Liver (tissue), 8 donors: ENCODE measurements at regions not wholly inside any gene's neighbourhood (a gene's known extent, or its start where the extent isn't known, plus 50 kb on each side); places are given as distances from the start of the nearest gene placed in this dataset.

Experiments used
- DNase-seq: peaks from one replicate; pipeline ENCODE4 v3.0.0-alpha.2; 2017; ENCODE audit warnings: low spot score
- H3K27ac ChIP-seq, 2 donors: one replicate each; pipeline ENCODE4 v1.7.0; 2013; ENCODE audit warnings: inconsistent platforms in 2 of 2, low read length in 2 of 2, control low read depth in 1 of 2, low read depth in 1 of 2, mild to moderate bottlenecking in 1 of 2
- H3K27me3 ChIP-seq, 4 donors: one replicate each; pipeline versions ENCODE4 v1.6.1 to v1.7.0; 2013; ENCODE audit warnings: low read length in 3 of 4, inconsistent platforms in 1 of 4, mild to moderate bottlenecking in 1 of 4, moderate library complexity in 1 of 4; ENCODE audit not compliant: control insufficient read depth in 4 of 4, insufficient read depth in 4 of 4
- H3K36me3 ChIP-seq, 4 donors: one replicate each; pipeline versions ENCODE4 v1.6.1 to v1.7.0; 2013; ENCODE audit warnings: low read length in 3 of 4, mild to moderate bottlenecking in 3 of 4, low read depth in 1 of 4, moderate library complexity in 1 of 4; ENCODE audit not compliant: control insufficient read depth in 4 of 4, insufficient read depth in 3 of 4
- H3K4me1 ChIP-seq, 4 donors: one replicate each; pipeline versions ENCODE4 v1.6.1 to v1.7.0; 2013; ENCODE audit warnings: low read length in 3 of 4, mild to moderate bottlenecking in 3 of 4, moderate library complexity in 1 of 4; ENCODE audit not compliant: control insufficient read depth in 4 of 4, insufficient read depth in 4 of 4
- H3K4me3 ChIP-seq, 3 donors: one replicate each; pipeline versions ENCODE4 v1.6.1 to v1.7.0; 2013; ENCODE audit warnings: low read length in 3 of 3, control low read depth in 1 of 3, low read depth in 1 of 3, mild to moderate bottlenecking in 1 of 3
- H3K9ac ChIP-seq, 2 donors: one replicate each; pipeline ENCODE4 v1.7.0; 2013; ENCODE audit warnings: low read length in 2 of 2, mild to moderate bottlenecking in 2 of 2, moderate library complexity in 2 of 2, control low read depth in 1 of 2, low read depth in 1 of 2
- H3K9me3 ChIP-seq, 4 donors: one replicate each; pipeline versions ENCODE4 v1.6.1 to v1.7.0; 2013; ENCODE audit warnings: low read length in 3 of 4; ENCODE audit not compliant: control insufficient read depth in 4 of 4
- ATF3 ChIP-seq: IDR thresholded peaks from 2 replicates; pipeline ENCODE4 v1.6.1; 2016; ENCODE audit warnings: antibody characterized with exemption
- EGR1 ChIP-seq, 2 donors: IDR thresholded peaks; 2 replicates each; pipeline ENCODE4 v1.6.1; 2016 to 2018; ENCODE audit warnings: antibody characterized with exemption in 2 of 2, low read depth in 2 of 2
- FOXA1 ChIP-seq: IDR thresholded peaks from 2 replicates; pipeline ENCODE4 v1.6.1; 2016; ENCODE audit warnings: antibody characterized with exemption
- FOXA2 ChIP-seq: IDR thresholded peaks from 2 replicates; pipeline ENCODE4 v1.6.1; 2016; ENCODE audit warnings: antibody characterized with exemption
- GABPA ChIP-seq, 2 donors: IDR thresholded peaks in 1 of 2; conservative IDR thresholded peaks in 1 of 2; 2 replicates each; pipeline ENCODE4 v1.6.1; 2016; ENCODE audit warnings: antibody characterized with exemption in 2 of 2, mild to moderate bottlenecking in 1 of 2, moderate library complexity in 1 of 2
- HNF4A ChIP-seq, 2 donors: conservative IDR thresholded peaks; 2 replicates each; pipeline ENCODE4 v1.6.1; 2016; ENCODE audit warnings: antibody characterized with exemption in 2 of 2, mild to moderate bottlenecking in 2 of 2
- HNF4G ChIP-seq: IDR thresholded peaks from 2 replicates; pipeline ENCODE4 v1.6.1; 2016; ENCODE audit warnings: antibody characterized with exemption
- JUND ChIP-seq, 2 donors: IDR thresholded peaks; 2 replicates each; pipeline ENCODE4 v1.6.1; 2016; ENCODE audit warnings: antibody characterized with exemption in 2 of 2
- MAX ChIP-seq: IDR thresholded peaks from 2 replicates; pipeline ENCODE4 v1.6.1; 2016; ENCODE audit warnings: antibody characterized with exemption
- NR2F2 ChIP-seq: IDR thresholded peaks from 2 replicates; pipeline ENCODE4 v1.6.1; 2016; ENCODE audit warnings: antibody characterized with exemption
- RAD21 ChIP-seq, 2 donors: IDR thresholded peaks; 2 replicates each; pipeline ENCODE4 v1.6.1; 2016; ENCODE audit warnings: antibody characterized with exemption in 2 of 2, mild to moderate bottlenecking in 2 of 2
- RXRA ChIP-seq, 2 donors: IDR thresholded peaks; 2 replicates each; pipeline ENCODE4 v1.6.1; 2017 to 2018; ENCODE audit warnings: antibody characterized with exemption in 2 of 2, mild to moderate bottlenecking in 1 of 2
- SP1 ChIP-seq: IDR thresholded peaks from 2 replicates; pipeline ENCODE4 v1.6.1; 2018; ENCODE audit warnings: antibody characterized with exemption, mild to moderate bottlenecking
- YY1 ChIP-seq: IDR thresholded peaks from 2 replicates; pipeline ENCODE4 v1.6.1; 2016; ENCODE audit warnings: antibody characterized with exemption, mild to moderate bottlenecking
- whole genome bisulfite sequencing: extraction: QIAGEN DNeasy Blood & Tissue Kit; methylation state at CpG from one replicate; pipeline ENCODE4 v1.1.7; 2013; 5-methylcytosine and 5-hydroxymethylcytosine counted together
- TF ChIP-seq, protein P1 (sequence below): fragments of 150-350 bp; IDR thresholded peaks from 2 replicates; pipeline ENCODE4 v1.5.1; 2017; ENCODE audit warnings: improper control_type of control experiment, low read depth, low read length; ENCODE audit not compliant: missing input control
- TF ChIP-seq, protein P2 (sequence below): IDR thresholded peaks from 2 replicates; pipeline ENCODE4 v1.6.1; 2016; ENCODE audit warnings: antibody characterized with exemption, mild to moderate bottlenecking
- TF ChIP-seq, protein P3 (sequence below): IDR thresholded peaks from 2 replicates; pipeline ENCODE4 v1.6.1; 2016; ENCODE audit warnings: antibody characterized with exemption
- donor health status: healthy.
- donor health status: healthy.
- donor health status: healthy.
- donor health status: healthy.
- donor health status: healthy.

DNA sequence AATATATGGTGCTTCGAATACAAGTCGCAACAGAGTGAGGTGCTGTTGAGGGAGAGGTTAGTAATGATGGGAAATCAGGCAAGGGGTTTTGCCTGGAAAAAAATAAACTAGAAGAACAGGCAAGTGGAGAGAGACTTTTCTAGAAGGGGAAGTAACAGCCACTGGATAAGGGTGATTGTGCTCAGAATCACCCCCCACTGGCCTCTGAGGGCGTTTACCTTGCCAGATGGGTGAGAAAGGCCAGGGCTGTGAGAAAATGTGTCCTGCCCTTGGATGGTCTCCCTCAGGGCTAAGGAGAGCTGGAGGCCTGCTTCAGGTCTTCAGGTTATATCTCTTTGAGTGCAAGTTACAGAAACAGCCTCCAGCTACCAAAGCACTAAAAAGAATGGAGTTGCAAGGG is 151.8 kb downstream of the MEX3B start:
- Histone ChIP-seq H3K27me3 (no peaks in the 10 kb centered on the region), H3K9me3 (no peaks in the 10 kb centered on the region), H3K27ac (no peak overlapping the region), H3K4me3 (no peak overlapping the region), H3K9ac (no peak overlapping the region), H3K4me1 (peaks cover 2 to 5% (median 4%) of the 10 kb centered on the region in 4 donors), H3K36me3 (no peaks in the 10 kb centered on the region)
- TF ChIP-seq EGR1 (IDR thresholded peaks at IDR 0.05; ENCODE audit: low read depth in 2 of 2) = no peak
- 79% methylated on average over 3 of the region's 3 CpGs for WGBS
- no peak for DNase-seq

DNA sequence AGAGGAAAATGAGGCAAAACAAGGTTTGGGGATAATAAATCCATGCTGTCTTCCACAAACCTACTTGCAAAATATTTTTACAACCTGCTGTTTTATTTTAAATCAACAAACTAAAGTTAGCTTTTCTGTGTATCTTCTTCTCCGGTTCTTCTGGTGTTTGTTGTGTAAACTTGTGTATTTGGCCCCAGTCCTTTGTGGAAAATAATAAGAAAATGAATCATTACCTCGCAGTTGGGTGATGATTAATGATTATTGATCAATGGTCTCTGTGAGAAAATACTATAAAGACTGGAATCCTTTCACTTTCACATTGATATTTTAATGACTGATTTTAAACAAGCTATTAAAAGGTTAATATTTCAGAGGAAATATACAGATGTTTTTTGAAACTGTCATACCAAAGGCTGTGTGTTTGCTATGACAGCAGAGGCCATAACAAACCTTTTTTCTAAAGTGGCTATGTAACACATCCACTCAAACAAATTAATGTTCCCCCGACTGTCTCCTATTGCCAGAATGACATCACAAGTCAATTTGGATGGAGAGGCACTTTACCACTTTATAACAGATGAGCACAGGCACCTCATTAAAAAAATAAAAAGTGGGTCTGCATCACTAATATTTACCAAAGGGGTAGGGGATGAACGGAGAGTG is 152.5 kb downstream of the MEX3B start:
- 29% methylated on average over 4 of the region's 4 CpGs for WGBS
- TF ChIP-seq JUND (IDR thresholded peaks at IDR 0.05) (peak; percentile 44 to 48), SP1 (no peak), FOXA1 (no peak), HNF4A (conservative IDR thresholded peaks at IDR 0.05) (peak in 1 of 2 donors; percentile 7), RAD21 (IDR thresholded peaks at IDR 0.05) (no peak)
- TF ChIP-seq, protein P1, sequence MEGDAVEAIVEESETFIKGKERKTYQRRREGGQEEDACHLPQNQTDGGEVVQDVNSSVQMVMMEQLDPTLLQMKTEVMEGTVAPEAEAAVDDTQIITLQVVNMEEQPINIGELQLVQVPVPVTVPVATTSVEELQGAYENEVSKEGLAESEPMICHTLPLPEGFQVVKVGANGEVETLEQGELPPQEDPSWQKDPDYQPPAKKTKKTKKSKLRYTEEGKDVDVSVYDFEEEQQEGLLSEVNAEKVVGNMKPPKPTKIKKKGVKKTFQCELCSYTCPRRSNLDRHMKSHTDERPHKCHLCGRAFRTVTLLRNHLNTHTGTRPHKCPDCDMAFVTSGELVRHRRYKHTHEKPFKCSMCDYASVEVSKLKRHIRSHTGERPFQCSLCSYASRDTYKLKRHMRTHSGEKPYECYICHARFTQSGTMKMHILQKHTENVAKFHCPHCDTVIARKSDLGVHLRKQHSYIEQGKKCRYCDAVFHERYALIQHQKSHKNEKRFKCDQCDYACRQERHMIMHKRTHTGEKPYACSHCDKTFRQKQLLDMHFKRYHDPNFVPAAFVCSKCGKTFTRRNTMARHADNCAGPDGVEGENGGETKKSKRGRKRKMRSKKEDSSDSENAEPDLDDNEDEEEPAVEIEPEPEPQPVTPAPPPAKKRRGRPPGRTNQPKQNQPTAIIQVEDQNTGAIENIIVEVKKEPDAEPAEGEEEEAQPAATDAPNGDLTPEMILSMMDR = no peak
- no peak for DNase-seq
- peak overlapping the region in 1 of 2 donors; percentile 20 for H3K27ac ChIP-seq
- H3K36me3 ChIP-seq = no peaks in the 10 kb centered on the region
- H3K4me1 ChIP-seq = peaks cover 2 to 5% (median 4%) of the 10 kb centered on the region in 4 donors
- H3K9ac ChIP-seq = no peak overlapping the region
- no peaks in the 10 kb centered on the region for H3K27me3 ChIP-seq
- no peaks in the 10 kb centered on the region for H3K9me3 ChIP-seq
- peak overlapping the region in 2 of 3 donors; percentile 30 to 47 for H3K4me3 ChIP-seq

GRCh38 chr15:81890496-81890895 is 155.3 kb downstream of the MEX3B start:
- Histone ChIP-seq H3K27ac (no peak overlapping the region), H3K27me3 (no peaks in the 10 kb centered on the region), H3K9me3 (no peaks in the 10 kb centered on the region), H3K4me3 (no peak overlapping the region), H3K36me3 (no peaks in the 10 kb centered on the region), H3K9ac (no peak overlapping the region), H3K4me1 (peaks cover 2 to 5% (median 4%) of the 10 kb centered on the region in 4 donors)
- 97% methylated on average over 1 of the region's 1 CpG for WGBS
- DNase-seq = no peak
- TF ChIP-seq SP1 (no peak), HNF4G (no peak), EGR1 (IDR thresholded peaks at IDR 0.05; ENCODE audit: low read depth in 2 of 2) (no peak), HNF4A (conservative IDR thresholded peaks at IDR 0.05) (no peak), JUND (IDR thresholded peaks at IDR 0.05) (no peak), RAD21 (IDR thresholded peaks at IDR 0.05) (no peak), FOXA1 (no peak), FOXA2 (no peak), MAX (no peak), NR2F2 (no peak), GABPA (IDR thresholded peaks at IDR 0.05 in 1 of 2, conservative IDR thresholded peaks at IDR 0.05 in 1 of 2) (no peak), ATF3 (no peak), RXRA (IDR thresholded peaks at IDR 0.05) (no peak), YY1 (no peak)
- TF ChIP-seq, protein P2, sequence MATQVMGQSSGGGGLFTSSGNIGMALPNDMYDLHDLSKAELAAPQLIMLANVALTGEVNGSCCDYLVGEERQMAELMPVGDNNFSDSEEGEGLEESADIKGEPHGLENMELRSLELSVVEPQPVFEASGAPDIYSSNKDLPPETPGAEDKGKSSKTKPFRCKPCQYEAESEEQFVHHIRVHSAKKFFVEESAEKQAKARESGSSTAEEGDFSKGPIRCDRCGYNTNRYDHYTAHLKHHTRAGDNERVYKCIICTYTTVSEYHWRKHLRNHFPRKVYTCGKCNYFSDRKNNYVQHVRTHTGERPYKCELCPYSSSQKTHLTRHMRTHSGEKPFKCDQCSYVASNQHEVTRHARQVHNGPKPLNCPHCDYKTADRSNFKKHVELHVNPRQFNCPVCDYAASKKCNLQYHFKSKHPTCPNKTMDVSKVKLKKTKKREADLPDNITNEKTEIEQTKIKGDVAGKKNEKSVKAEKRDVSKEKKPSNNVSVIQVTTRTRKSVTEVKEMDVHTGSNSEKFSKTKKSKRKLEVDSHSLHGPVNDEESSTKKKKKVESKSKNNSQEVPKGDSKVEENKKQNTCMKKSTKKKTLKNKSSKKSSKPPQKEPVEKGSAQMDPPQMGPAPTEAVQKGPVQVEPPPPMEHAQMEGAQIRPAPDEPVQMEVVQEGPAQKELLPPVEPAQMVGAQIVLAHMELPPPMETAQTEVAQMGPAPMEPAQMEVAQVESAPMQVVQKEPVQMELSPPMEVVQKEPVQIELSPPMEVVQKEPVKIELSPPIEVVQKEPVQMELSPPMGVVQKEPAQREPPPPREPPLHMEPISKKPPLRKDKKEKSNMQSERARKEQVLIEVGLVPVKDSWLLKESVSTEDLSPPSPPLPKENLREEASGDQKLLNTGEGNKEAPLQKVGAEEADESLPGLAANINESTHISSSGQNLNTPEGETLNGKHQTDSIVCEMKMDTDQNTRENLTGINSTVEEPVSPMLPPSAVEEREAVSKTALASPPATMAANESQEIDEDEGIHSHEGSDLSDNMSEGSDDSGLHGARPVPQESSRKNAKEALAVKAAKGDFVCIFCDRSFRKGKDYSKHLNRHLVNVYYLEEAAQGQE = no peak
- TF ChIP-seq, protein P1 = no peak
- TF ChIP-seq, protein P3, sequence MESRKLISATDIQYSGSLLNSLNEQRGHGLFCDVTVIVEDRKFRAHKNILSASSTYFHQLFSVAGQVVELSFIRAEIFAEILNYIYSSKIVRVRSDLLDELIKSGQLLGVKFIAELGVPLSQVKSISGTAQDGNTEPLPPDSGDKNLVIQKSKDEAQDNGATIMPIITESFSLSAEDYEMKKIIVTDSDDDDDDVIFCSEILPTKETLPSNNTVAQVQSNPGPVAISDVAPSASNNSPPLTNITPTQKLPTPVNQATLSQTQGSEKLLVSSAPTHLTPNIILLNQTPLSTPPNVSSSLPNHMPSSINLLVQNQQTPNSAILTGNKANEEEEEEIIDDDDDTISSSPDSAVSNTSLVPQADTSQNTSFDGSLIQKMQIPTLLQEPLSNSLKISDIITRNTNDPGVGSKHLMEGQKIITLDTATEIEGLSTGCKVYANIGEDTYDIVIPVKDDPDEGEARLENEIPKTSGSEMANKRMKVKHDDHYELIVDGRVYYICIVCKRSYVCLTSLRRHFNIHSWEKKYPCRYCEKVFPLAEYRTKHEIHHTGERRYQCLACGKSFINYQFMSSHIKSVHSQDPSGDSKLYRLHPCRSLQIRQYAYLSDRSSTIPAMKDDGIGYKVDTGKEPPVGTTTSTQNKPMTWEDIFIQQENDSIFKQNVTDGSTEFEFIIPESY = no peak
